Motor neuron (in vitro differentiated cells): ENCODE measurements at regions not wholly inside any gene's neighbourhood (a gene's known extent, or its start where the extent isn't known, plus 50 kb on each side); places are given as distances from the start of the nearest gene placed in this dataset.
A peak's percentile ranks its signal among the peaks of the same experiment; 100 is the strongest.

ENCODE experiments used
- ATAC-seq, 8 experiments: fragments of 200-7000 bp; cut with Tn5 transposase; replicated peaks in 6 of 8; 2 replicates each; pipeline ENCODE4 v1.8.0; 2021; ENCODE audit warnings: mild to moderate bottlenecking in 8 of 8, moderate library complexity in 8 of 8
- H3K27ac ChIP-seq, 2 donors: fragments of 250-450 bp; sonication (Bioruptor Pico); 2 replicates each; pipeline ENCODE4 v1.9.0; 2021; ENCODE audit warnings: antibody characterized with exemption in 2 of 2, mild to moderate bottlenecking in 2 of 2, moderate library complexity in 1 of 2
- H3K4me1 ChIP-seq, 2 donors: fragments of 250-450 bp; sonication (Bioruptor Pico); replicated peaks in 1 of 2; 2 replicates each; pipeline ENCODE4 v1.6.1; 2021; ENCODE audit warnings: antibody characterized with exemption in 2 of 2, mild to moderate bottlenecking in 2 of 2, moderate library complexity in 1 of 2
- H3K4me3 ChIP-seq, 5 donors: fragments of 250-450 bp; sonication (Bioruptor Pico); 2 replicates each; pipeline ENCODE4 v1.9.0; 2021; ENCODE audit warnings: antibody characterized with exemption in 5 of 5, mild to moderate bottlenecking in 5 of 5, moderate library complexity in 4 of 5
- WGBS, 10 experiments: fragments of 450-650 bp; shearing (Covaris generic); methylation state at CpG; one replicate each; pipeline ENCODE4 v1.0.0; 2022; 5-methylcytosine and 5-hydroxymethylcytosine counted together
- in situ Hi-C, 9 experiments: fragments of 400-800 bp; cut with MboI; loops; one replicate each; pipeline ENCODE4 v1.15.0; 2021; ENCODE audit warnings: low sequenced_read_pairs in 9 of 9, low pct_unique_long_range_greater_than_20kb in 2 of 9; ENCODE audit not compliant: unreplicated experiment in 9 of 9

DNA sequence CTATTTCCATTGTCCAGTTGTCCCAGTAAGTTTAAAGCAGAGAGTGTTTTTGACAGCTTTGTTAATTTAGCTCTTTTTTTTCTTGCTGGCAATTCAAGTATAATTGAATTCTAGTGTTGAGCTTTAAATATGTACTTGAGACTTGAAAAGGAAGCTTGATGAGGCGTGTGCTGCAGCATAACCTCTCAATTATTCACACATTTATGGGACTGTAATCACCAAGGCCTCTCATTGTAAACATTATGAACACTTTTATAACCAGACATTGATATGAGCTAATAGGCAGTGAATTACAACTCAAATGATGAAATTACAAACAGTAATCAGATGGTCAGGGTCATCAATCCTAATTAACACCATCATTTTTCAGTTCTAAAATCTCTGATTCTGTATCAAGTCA lies 378.0 kb upstream of the DDHD1 start:
- H3K4me3 ChIP-seq = no peak overlapping the region
- H3K27ac ChIP-seq = no peak overlapping the region
- in situ Hi-C loops = loop anchor here in 8 of 9 experiments (25.0 kb wide), 3 partner anchors 431 to 806 kb away; partner anchors contain the start of gene BMP4 (in 1 of the 8)
- peaks cover 9 to 10% of the 10 kb centered on the region in 2 donors for H3K4me1 ChIP-seq
- no peak for ATAC-seq
- WGBS, 10 experiments = 60 to 100% (median 86%) methylated on average over 1 of the region's 1 CpG; no CpG with 5 or more reads in 7 of the 10 experiments

DNA sequence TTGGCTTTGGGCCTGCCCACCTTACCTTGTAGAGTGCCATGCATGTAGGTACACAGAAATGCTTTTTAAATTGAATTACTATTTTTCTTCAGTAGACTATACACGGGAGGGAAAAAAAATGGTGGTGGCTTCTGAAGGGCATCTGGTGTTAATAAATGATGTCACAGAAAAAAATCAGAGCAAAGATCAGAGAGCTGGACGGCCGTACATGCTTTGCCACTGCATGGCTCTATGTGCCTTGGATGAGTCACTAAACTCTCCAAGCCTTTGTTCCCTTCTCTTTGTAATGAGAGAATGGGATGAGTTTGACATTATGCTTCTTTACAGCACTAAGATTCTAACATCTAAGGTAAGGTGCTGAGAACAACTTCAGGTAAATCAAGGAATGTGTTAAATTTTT lies 376.4 kb upstream of the DDHD1 start:
- peak in 1 of 8 experiments; percentile 11 for ATAC-seq
- Histone ChIP-seq H3K27ac (no peak overlapping the region), H3K4me1 (peaks cover 13 to 16% of the 10 kb centered on the region in 2 donors), H3K4me3 (no peak overlapping the region)
- 32 to 100% (median 54%) methylated on average over 1 to 3 of the region's 3 CpGs; no CpG with 5 or more reads in 3 of the 10 experiments for WGBS, 10 experiments
- in situ Hi-C loops = loop anchor here in 8 of 9 experiments (25.0 kb wide), 3 partner anchors 433 to 808 kb away; partner anchors contain the start of gene BMP4 (in 1 of the 8)

DNA sequence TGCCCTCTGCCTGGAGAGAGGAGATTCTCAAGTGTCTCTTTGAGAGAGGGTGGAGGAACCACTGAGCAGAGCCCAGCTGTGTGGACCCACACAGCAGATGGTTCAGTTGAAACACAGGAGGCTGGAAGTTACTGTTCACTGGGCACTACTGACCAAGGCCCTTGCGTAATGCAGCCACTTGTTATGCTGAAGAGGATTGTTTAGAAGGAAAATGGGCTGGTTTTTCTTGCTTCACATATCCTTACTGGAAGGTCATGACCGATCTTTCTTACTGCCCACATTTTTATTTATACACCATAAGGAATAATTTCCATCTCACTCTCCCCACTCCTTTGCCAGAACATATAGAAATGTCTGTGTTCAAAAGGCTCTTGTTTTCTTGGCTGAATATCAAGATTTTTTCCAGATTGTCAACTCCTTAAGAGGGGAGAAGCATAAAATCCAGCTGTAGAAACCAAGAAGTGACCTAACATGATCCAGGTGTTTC lies 375.1 kb upstream of the DDHD1 start:
- ATAC-seq = peak in 2 of 8 experiments; percentile 93
- in situ Hi-C loops = loop anchor here in 8 of 9 experiments (25.0 kb wide), 3 partner anchors 434 to 809 kb away; partner anchors contain the start of gene BMP4 (in 1 of the 8)
- 70 to 100% (median 83%) methylated on average over 1 to 2 of the region's 2 CpGs; no CpG with 5 or more reads in 4 of the 10 experiments for WGBS, 10 experiments
- Histone ChIP-seq H3K4me1 (peaks cover 13 to 16% of the 10 kb centered on the region in 2 donors), H3K4me3 (no peak overlapping the region), H3K27ac (no peak overlapping the region)

DNA sequence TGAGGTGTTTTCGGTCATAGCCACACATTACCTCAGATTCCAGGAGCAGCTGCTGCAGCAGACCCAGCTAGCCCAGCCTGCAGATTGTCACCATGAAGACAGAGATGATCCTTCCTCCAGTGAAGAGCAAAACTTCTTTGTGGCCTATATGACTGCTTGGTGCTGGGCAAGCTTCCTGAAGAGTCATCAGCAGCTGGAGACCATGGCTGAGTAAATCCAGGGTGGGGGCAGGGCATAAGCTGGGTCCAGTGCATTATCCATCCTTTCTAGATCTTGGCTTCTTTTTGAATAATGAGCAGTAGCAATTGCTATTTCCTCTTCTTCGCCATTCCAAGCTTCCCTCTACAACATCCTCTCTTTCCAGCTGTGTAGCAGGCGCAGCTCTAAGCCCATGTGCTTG lies 373.1 kb upstream of the DDHD1 start:
- no peak for ATAC-seq
- peaks cover 6 to 8% of the 10 kb centered on the region in 2 donors for H3K4me1 ChIP-seq
- no peak overlapping the region for H3K4me3 ChIP-seq
- in situ Hi-C loops = loop anchor here in 8 of 9 experiments (25.0 kb wide), 3 partner anchors 436 to 811 kb away; partner anchors contain the start of gene BMP4 (in 1 of the 8)
- H3K27ac ChIP-seq = no peak overlapping the region
- WGBS, 10 experiments = 87 to 100% (median 94%) methylated on average over 1 to 3 of the region's 3 CpGs; no CpG with 5 or more reads in 5 of the 10 experiments

DNA sequence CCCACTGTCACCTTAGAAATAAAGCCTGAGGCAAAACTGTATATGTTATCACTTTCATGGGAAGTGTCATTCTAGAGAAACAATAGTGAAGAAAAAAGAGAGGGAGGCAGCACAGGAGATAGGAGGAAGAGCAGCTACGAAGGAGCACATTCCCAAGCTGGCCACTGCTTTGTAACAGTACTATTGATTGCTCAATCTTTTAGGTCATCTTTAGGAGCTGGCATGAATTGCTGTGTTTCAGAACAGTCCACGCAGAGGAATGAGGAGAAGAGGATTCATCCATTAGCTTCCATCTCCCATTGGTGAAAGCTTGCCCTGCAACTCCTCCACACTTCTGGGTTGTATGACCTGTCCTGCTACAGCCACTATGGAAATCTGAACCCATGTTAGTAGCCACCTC lies 372.5 kb upstream of the DDHD1 start:
- in situ Hi-C loops = loop anchor here in 8 of 9 experiments (25.0 kb wide), 3 partner anchors 437 to 812 kb away; partner anchors contain the start of gene BMP4 (in 1 of the 8)
- ATAC-seq = no peak
- H3K27ac ChIP-seq = no peak overlapping the region
- WGBS, 10 experiments = 7 to 90% (median 60%) methylated on average over 1 to 2 of the region's 2 CpGs; no CpG with 5 or more reads in 3 of the 10 experiments
- peaks cover 4 to 6% of the 10 kb centered on the region in 2 donors for H3K4me1 ChIP-seq
- no peak overlapping the region for H3K4me3 ChIP-seq

DNA sequence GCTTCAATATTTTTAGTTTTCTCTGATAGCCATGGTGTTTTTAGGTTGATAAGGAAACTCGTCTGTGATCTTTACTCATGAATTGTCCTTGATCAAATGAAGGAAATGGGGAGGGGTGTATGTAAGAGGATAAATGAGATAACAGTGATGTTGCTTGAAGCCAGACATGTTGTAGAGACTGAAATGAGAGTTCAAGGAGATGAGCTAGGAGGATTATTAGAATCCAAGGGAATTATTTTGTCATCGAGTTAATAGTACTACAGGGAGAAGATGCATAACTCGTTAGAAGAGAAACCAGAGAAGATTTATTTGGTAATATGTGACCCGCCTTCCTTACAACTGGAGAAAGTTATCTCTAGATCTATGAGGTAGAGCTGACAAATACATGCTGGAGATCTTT lies 371.3 kb upstream of the DDHD1 start:
- whole genome bisulfite sequencing, 10 experiments = 62 to 97% (median 85%) methylated on average over 1 to 4 of the region's 4 CpGs
- no peak overlapping the region for H3K4me3 ChIP-seq
- in situ Hi-C loops = no loop called here
- no peak for ATAC-seq
- peaks cover 4 to 6% of the 10 kb centered on the region in 2 donors for H3K4me1 ChIP-seq
- no peak overlapping the region for H3K27ac ChIP-seq

DNA sequence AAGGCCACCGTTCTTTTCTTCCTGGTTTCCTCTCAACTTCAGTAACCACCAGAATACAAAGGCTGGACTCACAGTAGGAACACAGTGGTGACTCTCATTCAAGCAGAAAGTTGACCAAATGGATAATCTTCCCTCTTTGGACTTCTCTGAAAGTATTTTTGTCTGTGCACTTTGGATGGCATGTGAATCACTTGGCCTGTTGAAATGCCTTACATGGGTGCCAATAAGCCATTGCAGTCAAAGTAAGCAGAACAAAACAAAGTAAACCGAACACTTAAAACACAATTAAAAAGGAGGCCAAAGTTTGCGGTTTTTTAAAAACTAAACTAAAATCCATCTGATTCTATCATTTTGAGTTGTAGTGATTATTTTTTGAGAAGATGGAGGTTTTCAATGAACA lies 370.1 kb upstream of the DDHD1 start:
- 29 to 100% (median 78%) methylated on average over 1 to 3 of the region's 3 CpGs; no CpG with 5 or more reads in 2 of the 10 experiments for WGBS, 10 experiments

DNA sequence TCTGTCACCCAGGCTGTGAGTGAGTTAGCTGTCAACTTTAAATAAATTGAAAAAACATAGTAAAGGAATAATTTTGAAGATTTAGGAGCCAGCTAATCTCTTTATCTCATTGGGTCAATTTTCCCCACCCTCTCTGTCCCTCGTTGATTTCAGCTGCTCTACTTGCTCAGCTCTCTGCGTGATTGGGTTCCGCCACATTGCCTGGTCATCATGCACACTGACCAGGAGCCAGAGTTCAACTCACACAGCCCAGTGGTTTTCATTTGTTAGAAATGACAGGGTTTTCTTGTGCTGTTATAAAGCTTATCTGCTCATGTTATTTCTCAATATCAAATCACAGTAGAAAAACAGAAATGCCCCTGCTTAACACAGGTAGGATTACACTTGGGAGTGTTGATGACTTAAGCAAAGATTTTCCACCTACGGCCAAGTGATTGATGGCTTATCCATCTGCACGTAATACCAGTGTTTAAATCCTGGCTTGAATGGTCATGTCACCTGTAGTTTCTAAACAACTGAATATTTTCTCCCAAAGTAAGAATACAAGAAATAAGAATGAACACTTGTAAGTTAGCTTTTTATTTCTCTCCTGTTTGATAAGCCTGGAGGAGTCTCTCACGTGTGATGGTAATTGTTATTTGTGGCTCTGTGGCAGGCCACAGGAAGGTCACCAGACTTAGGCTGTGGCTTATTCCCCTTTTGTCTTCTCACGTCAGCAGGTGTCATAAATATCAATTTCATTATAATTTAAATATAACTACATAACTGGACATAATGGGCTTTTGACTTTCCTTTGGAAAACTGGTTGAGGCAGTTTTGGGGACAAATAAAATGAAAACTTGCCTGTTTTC lies 367.2 kb upstream of the DDHD1 start:
- 59 to 89% (median 78%) methylated on average over 3 to 7 of the region's 7 CpGs; no CpG with 5 or more reads in 1 of the 10 experiments for WGBS, 10 experiments
- peak in 1 of 8 experiments; percentile 50 for ATAC-seq
- Histone ChIP-seq H3K4me1 (peaks cover under 1 to 4% of the 10 kb centered on the region in 2 donors), H3K27ac (no peak overlapping the region), H3K4me3 (no peak overlapping the region)
- in situ Hi-C loops = no loop called here

More for the DNA sequence above, 370.1 kb upstream of the DDHD1 start:
- no peak for ATAC-seq
- in situ Hi-C loops = no loop called here
- H3K27ac ChIP-seq = no peak overlapping the region
- H3K4me1 ChIP-seq = peaks cover 4 to 6% of the 10 kb centered on the region in 2 donors
- H3K4me3 ChIP-seq = no peak overlapping the region

DNA sequence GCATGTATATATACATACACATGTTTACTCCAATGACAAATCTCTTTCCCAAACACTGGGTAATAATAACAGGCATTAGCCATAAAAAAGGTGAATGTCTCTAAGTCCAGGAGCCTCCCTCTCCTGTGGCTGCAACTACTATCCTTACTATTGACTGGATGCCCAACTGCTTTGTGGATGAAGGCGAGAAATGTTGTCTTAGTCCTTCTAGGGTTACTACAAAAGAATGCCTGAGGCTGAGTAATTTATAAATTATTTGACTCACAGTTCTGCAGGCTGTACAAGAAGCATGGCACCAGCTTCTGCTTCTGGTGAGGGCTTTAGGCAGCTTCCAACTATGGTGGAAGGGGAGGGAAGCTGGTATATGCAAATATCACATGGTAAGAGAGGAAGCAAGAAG lies 366.0 kb upstream of the DDHD1 start:
- Histone ChIP-seq H3K4me1 (peaks cover 0 to 3% of the 10 kb centered on the region in 2 donors), H3K27ac (no peak overlapping the region), H3K4me3 (no peak overlapping the region)
- in situ Hi-C loops = no loop called here
- peak in 1 of 8 experiments; percentile 18 for ATAC-seq
- 17 to 100% (median 85%) methylated on average over 1 of the region's 1 CpG; no CpG with 5 or more reads in 4 of the 10 experiments for WGBS, 10 experiments

DNA sequence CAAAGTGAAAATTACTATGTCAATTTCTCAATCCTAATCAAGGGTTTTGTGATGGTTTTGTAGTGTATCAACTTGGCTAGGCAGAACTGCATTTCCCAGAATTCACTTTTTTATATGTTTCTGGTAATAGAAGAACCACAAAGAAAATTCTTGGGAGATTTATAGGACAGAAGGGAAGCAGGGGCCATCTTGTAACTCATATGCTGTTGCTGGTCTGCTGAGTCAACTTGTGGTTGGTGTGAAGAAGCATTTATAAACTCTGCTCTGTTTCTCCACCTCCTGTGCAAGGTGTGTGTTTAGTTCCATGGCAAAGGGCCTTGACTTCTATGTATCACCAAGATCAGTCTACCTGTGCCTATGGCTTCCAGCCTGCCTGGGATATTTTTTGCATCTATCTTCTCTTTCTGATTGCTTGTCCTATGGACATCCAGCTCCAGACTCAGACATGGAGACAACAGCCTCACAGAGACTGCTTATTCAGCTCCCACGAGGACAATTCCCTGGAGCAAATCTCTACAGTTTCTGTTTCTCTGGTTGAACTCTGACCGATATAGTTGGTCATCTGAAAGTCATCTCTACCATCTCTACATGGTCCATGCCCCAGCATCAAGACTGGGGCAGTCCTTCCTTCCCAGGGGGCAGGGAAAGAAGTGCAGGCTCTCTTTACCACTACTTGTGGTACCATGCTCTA lies 364.3 kb upstream of the DDHD1 start:
- in situ Hi-C loops = no loop called here
- Histone ChIP-seq H3K4me1 (peaks cover 0 to 3% of the 10 kb centered on the region in 2 donors), H3K27ac (no peak overlapping the region), H3K4me3 (no peak overlapping the region)
- WGBS, 10 experiments = 17 to 100% (median 54%) methylated on average over 1 to 2 of the region's 2 CpGs; no CpG with 5 or more reads in 4 of the 10 experiments
- ATAC-seq = no peak

DNA sequence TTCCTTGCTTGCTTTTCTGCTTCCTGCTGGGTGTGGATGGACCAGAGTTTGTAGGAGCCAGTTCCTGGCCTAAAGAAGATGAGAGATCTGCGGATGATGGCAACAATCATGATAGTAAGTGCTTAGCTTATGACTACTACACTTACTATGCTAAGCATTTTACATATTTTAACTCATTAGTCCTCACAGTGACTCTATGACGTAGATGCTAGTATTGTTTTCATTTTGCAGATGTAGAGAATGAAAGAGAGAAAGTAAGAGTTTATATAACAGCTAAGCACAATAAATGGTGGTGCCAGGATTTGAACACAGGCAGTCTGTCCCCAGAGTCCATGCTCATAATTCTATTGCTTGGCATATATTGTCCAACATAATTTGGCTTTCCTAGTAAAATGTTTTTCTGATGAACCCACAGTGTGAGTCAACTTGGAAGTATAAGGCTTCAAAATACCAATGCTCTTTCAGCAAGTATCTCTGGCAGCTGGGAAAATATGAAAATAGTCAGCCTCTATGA lies 363.2 kb upstream of the DDHD1 start:
- in situ Hi-C loops = no loop called here
- Histone ChIP-seq H3K4me3 (no peak overlapping the region), H3K4me1 (peaks cover 0 to 3% of the 10 kb centered on the region in 2 donors), H3K27ac (no peak overlapping the region)
- WGBS, 10 experiments = 0 to 100% (median 90%) methylated on average over 1 to 2 of the region's 2 CpGs; no CpG with 5 or more reads in 1 of the 10 experiments
- ATAC-seq = peak in 2 of 8 experiments; percentile 93 to 95

DNA sequence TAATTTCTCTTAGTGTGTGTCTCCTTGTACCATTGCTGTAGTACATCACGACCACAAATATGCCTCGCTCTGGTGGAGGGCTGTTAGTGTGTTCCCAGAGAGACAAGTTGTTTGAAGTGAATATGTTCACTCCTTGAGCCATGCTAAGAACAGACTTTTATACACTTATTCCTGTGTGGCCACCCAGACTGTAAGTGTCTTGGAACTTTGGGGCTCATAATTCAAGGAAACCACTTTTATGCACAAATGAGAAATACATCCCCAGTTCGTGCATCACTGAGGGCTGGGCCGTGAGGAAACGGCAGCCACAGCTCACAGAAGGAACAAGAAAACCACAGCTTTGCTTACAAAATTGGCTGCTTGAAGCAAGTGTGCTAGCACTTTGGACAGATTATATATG lies 362.2 kb upstream of the DDHD1 start:
- H3K27ac ChIP-seq = no peak overlapping the region
- no peak overlapping the region for H3K4me3 ChIP-seq
- in situ Hi-C loops = no loop called here
- H3K4me1 ChIP-seq = peaks cover 0 to 3% of the 10 kb centered on the region in 2 donors
- peak in 2 of 8 experiments; percentile 6 to 7 for ATAC-seq
- WGBS, 10 experiments = 41 to 100% (median 61%) methylated on average over 1 to 5 of the region's 5 CpGs
